ENCODE measurements at regions not wholly inside any gene's neighbourhood (a gene's known extent, or its start where the extent isn't known, plus 50 kb on each side); places are given as distances from the start of the nearest gene placed in this dataset.

DNA sequence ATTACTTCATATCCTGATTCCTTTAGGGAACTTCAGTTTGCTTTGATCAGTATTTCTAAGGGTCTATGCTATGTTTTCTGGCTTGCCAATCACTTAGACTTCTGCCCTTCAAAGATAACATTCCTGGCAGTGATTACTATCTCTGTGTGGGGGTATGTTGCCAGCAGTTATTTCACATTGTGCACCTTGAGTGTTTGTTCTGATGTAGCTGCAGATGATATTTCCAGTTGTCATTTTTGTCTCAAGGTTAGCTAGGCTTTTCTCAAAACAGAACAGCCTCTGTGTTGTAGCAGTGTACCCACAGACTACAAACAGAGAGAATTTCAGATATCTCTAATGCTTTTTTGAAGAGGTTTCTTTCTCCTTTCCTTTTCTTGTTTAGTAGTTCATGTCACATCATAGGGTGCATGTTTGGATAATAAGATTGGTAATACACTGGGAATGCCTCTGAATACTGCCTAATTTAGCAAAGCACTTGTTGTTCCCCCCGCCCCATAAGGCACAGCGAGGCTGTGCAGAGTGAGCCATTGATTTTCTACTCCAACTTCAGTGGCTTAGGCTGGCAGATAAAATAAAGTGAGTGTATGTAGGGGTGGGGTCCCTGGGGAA is 134.7 kb upstream of the AGR3 start (continued):
- TF ChIP-seq, protein P1, sequence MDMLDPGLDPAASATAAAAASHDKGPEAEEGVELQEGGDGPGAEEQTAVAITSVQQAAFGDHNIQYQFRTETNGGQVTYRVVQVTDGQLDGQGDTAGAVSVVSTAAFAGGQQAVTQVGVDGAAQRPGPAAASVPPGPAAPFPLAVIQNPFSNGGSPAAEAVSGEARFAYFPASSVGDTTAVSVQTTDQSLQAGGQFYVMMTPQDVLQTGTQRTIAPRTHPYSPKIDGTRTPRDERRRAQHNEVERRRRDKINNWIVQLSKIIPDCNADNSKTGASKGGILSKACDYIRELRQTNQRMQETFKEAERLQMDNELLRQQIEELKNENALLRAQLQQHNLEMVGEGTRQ (IDR thresholded peaks at IDR 0.05; ENCODE audit: low read depth, low read length), result no peak
- TF ChIP-seq, protein P1 (CRISPR knock-in tag; IDR thresholded peaks at IDR 0.05; ENCODE audit: borderline replicate concordance), result no peak
- TF ChIP-seq HNF4G (IDR thresholded peaks at IDR 0.05; ENCODE audit: borderline replicate concordance, low read depth, low read length) (peak; percentile 42; the same call in 1 of the 2 replicates), HNF4G (CRISPR knock-in tag; IDR thresholded peaks at IDR 0.05; ENCODE audit: borderline replicate concordance, low read depth) (no peak), ZBTB1 (CRISPR knock-in tag; IDR thresholded peaks at IDR 0.05; ENCODE audit: borderline replicate concordance) (no peak), ZNF34 (CRISPR knock-in tag; IDR thresholded peaks at IDR 0.05; ENCODE audit: borderline replicate concordance) (no peak), ZNF224 (CRISPR knock-in tag; IDR thresholded peaks at IDR 0.05) (no peak), JUNB (CRISPR knock-in tag; IDR thresholded peaks at IDR 0.05; ENCODE audit: borderline replicate concordance) (no peak), ZNF331 (CRISPR knock-in tag; IDR thresholded peaks at IDR 0.05) (peak; percentile 75; the same call in 1 of the 2 replicates), ZNF644 (CRISPR knock-in tag; IDR thresholded peaks at IDR 0.05; ENCODE audit: low read depth) (no peak), ZNF570 (CRISPR knock-in tag; IDR thresholded peaks at IDR 0.05; ENCODE audit: borderline replicate concordance) (no peak), TCF7L2 (IDR thresholded peaks at IDR 0.05; ENCODE audit: low read depth, low read length) (no peak), KDM1A (CRISPR knock-in tag; IDR thresholded peaks at IDR 0.05) (no peak), BRD4 (CRISPR knock-in tag; IDR thresholded peaks at IDR 0.05) (no peak), ZSCAN22 (CRISPR knock-in tag; IDR thresholded peaks at IDR 0.05) (no peak), ZNF619 (CRISPR knock-in tag; IDR thresholded peaks at IDR 0.05) (no peak), NAIF1 (CRISPR knock-in tag; IDR thresholded peaks at IDR 0.05; ENCODE audit: borderline replicate concordance) (no peak), ZSCAN9 (CRISPR knock-in tag; IDR thresholded peaks at IDR 0.05; ENCODE audit: borderline replicate concordance) (no peak; the same call in 1 of the 2 replicates), ZNF841 (CRISPR knock-in tag; IDR thresholded peaks at IDR 0.05; ENCODE audit: borderline replicate concordance) (no peak)
- TF ChIP-seq, protein P2, sequence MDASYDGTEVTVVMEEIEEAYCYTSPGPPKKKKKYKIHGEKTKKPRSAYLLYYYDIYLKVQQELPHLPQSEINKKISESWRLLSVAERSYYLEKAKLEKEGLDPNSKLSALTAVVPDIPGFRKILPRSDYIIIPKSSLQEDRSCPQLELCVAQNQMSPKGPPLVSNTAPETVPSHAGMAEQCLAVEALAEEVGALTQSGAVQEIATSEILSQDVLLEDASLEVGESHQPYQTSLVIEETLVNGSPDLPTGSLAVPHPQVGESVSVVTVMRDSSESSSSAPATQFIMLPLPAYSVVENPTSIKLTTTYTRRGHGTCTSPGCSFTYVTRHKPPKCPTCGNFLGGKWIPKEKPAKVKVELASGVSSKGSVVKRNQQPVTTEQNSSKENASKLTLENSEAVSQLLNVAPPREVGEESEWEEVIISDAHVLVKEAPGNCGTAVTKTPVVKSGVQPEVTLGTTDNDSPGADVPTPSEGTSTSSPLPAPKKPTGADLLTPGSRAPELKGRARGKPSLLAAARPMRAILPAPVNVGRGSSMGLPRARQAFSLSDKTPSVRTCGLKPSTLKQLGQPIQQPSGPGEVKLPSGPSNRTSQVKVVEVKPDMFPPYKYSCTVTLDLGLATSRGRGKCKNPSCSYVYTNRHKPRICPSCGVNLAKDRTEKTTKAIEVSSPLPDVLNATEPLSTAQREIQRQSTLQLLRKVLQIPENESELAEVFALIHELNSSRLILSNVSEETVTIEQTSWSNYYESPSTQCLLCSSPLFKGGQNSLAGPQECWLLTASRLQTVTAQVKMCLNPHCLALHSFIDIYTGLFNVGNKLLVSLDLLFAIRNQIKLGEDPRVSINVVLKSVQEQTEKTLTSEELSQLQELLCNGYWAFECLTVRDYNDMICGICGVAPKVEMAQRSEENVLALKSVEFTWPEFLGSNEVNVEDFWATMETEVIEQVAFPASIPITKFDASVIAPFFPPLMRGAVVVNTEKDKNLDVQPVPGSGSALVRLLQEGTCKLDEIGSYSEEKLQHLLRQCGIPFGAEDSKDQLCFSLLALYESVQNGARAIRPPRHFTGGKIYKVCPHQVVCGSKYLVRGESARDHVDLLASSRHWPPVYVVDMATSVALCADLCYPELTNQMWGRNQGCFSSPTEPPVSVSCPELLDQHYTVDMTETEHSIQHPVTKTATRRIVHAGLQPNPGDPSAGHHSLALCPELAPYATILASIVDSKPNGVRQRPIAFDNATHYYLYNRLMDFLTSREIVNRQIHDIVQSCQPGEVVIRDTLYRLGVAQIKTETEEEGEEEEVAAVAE (CRISPR knock-in tag; IDR thresholded peaks at IDR 0.05; ENCODE audit: borderline replicate concordance), result peak; percentile 52; the same call in 1 of the 2 replicates
- TF ChIP-seq, protein P3, sequence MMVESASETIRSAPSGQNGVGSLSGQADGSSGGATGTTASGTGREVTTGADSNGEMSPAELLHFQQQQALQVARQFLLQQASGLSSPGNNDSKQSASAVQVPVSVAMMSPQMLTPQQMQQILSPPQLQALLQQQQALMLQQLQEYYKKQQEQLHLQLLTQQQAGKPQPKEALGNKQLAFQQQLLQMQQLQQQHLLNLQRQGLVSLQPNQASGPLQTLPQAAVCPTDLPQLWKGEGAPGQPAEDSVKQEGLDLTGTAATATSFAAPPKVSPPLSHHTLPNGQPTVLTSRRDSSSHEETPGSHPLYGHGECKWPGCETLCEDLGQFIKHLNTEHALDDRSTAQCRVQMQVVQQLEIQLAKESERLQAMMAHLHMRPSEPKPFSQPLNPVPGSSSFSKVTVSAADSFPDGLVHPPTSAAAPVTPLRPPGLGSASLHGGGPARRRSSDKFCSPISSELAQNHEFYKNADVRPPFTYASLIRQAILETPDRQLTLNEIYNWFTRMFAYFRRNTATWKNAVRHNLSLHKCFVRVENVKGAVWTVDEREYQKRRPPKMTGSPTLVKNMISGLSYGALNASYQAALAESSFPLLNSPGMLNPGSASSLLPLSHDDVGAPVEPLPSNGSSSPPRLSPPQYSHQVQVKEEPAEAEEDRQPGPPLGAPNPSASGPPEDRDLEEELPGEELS (CRISPR knock-in tag; IDR thresholded peaks at IDR 0.05), result peak; percentile 79
- TF ChIP-seq, protein P4, sequence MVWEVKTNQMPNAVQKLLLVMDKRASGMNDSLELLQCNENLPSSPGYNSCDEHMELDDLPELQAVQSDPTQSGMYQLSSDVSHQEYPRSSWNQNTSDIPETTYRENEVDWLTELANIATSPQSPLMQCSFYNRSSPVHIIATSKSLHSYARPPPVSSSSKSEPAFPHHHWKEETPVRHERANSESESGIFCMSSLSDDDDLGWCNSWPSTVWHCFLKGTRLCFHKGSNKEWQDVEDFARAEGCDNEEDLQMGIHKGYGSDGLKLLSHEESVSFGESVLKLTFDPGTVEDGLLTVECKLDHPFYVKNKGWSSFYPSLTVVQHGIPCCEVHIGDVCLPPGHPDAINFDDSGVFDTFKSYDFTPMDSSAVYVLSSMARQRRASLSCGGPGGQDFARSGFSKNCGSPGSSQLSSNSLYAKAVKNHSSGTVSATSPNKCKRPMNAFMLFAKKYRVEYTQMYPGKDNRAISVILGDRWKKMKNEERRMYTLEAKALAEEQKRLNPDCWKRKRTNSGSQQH (CRISPR knock-in tag; IDR thresholded peaks at IDR 0.05; ENCODE audit: low read depth), result no peak

All from HepG2 (cell line).